CD4-positive, alpha-beta T cell treated with Interleukin-6 at 100 ng/mL for 8 hours (primary cell): ENCODE measurements at regions not wholly inside any gene's neighbourhood (a gene's known extent, or its start where the extent isn't known, plus 50 kb on each side); places are given as distances from the start of the nearest gene placed in this dataset.

Source experiments
- DNase-seq: peaks from one replicate; pipeline ENCODE4 v3.0.0-alpha.2; 2020; ENCODE audit warnings: mixed read lengths, low spot score

DNA sequence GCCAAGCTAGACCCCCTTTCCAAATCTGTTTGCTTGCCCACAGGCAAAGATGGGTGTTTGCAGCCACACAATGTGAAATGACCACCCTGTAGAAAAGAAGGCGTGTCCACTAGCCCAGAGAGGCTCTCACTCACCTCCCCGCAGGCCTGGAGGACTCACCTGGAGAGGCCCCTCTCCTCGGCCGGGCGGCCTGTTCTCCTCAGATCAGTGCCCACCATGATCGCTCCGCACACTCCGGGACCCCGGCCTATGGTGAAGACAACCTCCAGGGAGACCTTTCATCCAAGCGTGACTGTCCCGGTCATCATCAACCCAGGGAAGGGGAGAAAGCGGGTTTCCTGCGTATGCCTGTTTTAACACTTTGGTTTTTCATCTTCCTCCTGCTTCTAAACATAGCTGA lies 328.7 kb upstream of the SALL3 start:
- DNase-seq: no peak

GRCh38 chr18:78652001-78652545 lies 327.5 kb upstream of the SALL3 start:
- no peak for DNase-seq

GRCh38 chr18:78655921-78656320 lies 323.7 kb upstream of the SALL3 start:
- DNase-seq: no peak

DNA sequence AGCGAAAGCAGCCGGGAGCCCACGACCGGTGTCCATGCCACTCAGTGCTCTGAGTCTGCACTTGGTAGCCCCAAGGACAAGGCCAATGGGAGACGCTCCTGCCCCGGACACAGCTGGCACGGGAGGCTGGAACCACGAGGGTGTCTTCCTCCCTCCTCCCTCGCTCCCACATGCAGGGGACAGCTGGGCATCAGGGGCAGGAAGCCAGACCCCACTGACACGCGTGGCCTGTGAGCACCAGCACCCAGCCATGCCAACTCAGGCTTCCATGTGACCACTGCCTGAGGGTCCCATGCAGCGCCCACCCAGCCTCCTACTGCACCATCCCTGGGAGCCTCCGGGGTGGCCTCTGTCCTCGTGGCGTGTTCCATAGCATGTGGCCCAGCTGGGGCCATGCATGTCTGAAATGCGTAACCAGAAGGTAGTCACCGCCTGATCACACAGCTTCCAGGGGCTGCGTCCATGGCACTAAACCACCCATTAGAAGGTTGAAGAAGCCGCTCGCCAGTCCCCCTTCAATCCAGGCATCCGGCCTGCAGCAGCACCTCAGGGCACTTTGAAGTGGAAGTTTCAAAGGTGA lies 323.2 kb upstream of the SALL3 start:
- no peak for DNase-seq

- DNase-seq: no peak
Measured at GRCh38 chr18:78658531-78658930, 321.1 kb upstream of the SALL3 start.

GRCh38 chr18:78659057-78659456 lies 320.6 kb upstream of the SALL3 start:
- DNase-seq: no peak

DNA sequence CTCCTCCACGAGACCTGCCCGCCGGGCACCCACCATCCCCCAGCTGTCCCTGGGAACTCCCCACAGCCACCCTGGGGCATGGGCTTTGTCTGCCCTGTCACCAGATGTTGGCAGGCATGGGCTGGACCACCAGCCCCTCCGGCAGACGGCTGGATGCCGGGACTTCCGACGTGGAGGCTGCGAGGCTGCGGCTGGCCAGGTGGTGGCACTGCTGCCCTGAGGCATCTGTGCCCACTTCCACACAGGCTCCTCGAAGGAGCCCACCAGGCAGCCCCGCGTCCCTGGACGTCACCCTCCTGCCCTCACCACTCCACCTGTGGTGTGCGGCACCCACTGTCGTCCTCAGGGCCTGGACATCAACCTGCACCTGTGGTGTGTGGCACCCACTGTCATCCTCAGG lies 319.9 kb upstream of the SALL3 start:
- no peak for DNase-seq

DNA sequence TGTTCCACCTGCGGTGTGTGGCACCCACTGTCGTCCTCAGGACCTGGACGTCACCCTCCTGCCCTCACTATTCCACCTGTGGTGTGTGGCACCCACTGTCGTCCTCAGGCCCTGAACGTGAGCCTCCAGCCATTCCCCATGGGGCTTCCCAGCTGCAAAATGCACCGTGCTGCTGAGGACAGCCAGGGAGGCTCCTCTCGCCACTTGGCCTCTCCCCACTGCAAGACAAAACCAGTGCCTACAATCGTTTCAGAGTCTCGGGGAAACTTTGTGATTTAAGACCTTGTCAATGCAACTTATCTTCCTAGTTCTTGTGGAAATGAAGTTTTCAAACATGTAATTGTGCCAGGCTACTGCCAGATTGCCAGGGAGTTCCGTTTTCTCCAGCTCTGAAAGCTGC lies 319.3 kb upstream of the SALL3 start:
- DNase-seq: no peak

- DNase-seq: no peak
Measured at GRCh38 chr18:78661316-78661715, 318.3 kb upstream of the SALL3 start.

GRCh38 chr18:78662879-78663278 lies 316.7 kb upstream of the SALL3 start:
- no peak for DNase-seq

- no peak for DNase-seq
Measured at GRCh38 chr18:78664048-78664447, 315.6 kb upstream of the SALL3 start.

DNA sequence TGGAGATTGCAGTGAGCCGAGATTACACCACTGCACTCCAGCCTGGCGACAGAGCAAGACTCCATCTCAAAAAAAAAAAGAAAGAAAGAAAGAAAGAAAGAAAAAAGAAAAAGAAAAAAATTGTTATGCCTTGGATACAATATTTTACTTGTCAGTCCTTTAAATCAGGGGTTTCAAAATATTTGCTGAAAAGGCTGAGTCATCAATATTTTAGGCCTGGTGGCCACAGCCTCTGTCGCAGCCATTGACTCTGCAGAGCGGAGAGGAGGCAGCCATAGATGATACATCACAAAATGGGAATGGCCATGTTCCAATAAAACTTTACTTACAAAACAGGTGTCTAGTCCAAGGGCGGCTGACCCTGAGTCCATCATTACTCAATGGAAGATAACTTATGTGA lies 314.8 kb upstream of the SALL3 start:
- no peak for DNase-seq

GRCh38 chr18:78665644-78666043 lies 314.0 kb upstream of the SALL3 start:
- no peak for DNase-seq

- DNase-seq: no peak
Measured at GRCh38 chr18:78666666-78667335, 312.8 kb upstream of the SALL3 start.

DNA sequence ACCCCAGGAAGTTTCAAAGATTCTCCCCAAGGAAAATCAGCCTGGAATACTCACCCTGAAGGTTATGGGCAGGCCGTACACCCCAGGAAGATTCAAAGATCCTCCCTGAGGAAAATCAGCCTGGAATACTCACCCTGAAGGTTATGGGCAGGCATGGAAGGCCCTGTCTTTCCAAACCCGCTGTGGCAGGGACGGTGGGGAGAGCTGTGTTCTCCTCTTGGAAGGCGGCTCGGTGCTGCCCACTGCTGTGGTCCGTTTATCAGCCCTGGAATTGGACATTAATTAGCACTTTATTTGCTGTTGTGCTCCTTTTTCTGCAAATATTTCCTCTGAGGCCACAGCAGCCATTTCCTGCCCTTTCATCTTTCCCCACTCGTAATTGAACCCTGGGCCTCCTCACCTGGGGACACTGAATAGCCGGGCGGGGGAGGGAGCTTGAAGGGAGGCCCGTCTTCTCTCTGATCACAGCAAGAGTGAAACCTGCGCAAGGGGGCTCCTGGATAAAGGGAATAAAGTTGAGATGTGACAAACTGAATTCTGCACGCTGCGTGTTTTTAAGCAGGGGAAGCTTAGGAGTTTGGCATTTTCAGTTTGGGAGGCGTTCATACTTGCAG lies 308.7 kb upstream of the SALL3 start:
- DNase-seq: no peak

- no peak for DNase-seq
Measured at GRCh38 chr18:78671551-78671950, 308.1 kb upstream of the SALL3 start.

- no peak for DNase-seq
Measured at GRCh38 chr18:78672862-78673446, 306.7 kb upstream of the SALL3 start.

DNA sequence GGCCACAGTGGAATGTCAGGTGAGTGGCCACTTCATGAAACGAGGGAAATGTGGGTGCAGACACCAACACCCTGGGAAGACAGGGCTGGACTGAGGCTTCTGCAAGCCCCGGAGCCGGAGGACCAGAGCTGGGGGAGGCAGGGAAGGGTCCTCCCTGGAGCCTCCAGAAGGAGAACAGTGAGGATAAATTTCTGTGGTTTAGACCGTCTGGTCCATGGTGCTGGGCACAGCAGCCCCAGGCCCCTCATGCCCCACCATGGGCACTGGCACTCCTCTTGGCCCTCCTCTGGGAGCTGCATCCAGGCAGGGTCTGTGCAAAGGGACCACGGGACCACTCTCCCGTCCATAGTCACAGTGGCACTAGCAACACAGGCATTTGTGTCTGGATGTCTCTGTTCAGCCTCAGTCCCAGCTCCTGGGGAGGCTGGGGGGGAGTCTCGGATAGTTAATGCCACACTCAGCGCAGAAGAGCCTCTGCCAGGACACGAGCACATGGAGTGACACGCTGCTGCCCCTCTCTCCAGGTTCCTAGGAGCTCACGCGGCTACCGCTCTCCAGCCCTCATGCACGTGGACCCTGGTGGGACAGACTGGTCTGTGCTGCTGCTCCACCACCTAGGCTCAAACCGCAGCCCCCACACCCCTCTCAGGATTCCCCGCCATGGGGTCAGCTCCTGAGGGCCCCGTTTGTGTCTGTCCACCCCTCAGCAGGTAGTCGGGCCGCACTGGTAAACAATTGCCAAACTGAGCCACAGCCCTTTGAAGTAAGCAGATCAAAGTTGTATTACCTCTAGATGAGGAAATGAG lies 305.9 kb upstream of the SALL3 start:
- no peak for DNase-seq

DNA sequence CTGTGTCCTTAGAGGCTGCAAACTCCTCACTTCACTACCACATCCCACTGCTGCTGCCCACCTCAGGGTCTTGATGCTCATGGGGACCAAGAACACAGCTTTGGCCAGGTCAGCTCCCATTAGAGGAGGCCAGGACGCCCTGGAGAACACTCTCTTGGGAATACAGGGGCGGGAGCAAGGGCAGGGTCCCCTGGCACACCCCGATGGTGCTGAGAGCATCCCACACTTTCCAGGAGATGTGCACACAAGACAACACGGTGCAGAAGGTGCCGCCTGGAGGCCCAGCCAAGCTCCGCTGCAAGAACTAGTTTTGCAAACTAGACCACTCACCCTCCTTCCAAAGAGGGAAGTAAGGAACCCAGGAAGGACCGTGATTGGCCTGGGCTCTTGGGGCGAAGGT lies 304.4 kb upstream of the SALL3 start:
- no peak for DNase-seq

DNA sequence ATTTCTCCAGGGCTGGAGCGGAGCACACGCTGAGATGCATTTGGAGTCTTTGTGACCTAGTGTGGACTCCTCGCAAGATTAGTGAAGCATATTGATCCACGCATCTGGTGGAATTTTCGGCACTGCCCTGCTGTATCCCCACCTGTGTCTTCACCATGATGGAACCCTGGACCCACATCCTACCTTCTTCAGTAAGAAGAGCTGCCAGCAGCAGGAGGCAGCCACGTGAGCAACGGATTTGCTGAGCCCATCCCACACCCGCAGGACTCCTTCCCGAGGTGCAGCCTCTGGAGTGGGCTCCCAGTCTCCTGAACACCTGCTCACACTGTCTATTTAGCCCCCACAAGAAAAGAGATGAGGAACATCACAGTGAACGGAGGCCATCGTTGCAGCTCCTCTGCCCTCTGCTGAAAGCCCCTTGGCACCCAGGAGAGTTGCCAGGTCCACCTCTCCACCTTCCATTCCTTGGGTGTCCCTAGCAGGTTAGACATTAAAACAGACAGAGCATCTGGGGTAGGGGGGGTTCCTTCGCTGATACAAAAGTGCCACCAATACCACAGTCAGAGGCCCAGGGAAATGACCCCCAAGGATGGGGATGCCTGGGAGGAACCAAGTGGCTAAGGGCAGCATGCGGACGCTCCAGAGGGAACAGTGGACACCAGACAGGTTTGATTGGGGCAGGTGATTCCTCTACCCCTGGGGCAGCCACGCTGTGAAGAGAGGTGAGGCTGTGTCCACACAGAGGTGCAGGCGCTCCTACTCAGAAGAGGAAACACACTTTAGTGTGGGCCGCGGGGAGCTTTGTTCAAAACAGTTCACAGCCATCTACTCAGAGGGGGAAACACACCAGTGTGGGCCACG lies 302.8 kb upstream of the SALL3 start:
- DNase-seq: no peak
